HCT116 (cell line): ENCODE measurements at regions not wholly inside any gene's neighbourhood (a gene's known extent, or its start where the extent isn't known, plus 50 kb on each side); places are given as distances from the start of the nearest gene placed in this dataset.

Source experiments
- CEBPB ChIP-seq: IDR thresholded peaks from 2 replicates; pipeline ENCODE4 v1.6.1; 2012; ENCODE audit warnings: low read depth
- EZH2 ChIP-seq: fragments of 200-600 bp; sonication (generic); IDR thresholded peaks from 2 replicates; pipeline ENCODE4 v1.6.1; 2017; ENCODE audit warnings: antibody characterized with exemption, mixed run types
- TCF7L2 ChIP-seq: IDR thresholded peaks from 2 replicates; pipeline ENCODE4 v1.7.0; 2011; ENCODE audit warnings: borderline replicate concordance, inconsistent platforms; ENCODE audit not compliant: insufficient read depth, insufficient read length; ENCODE audit errors: extremely low read depth
- TF ChIP-seq, protein P1 (sequence below), 3 experiments: fragments of 200-600 bp in 1 of 3; sonication (generic) in 1 of 3; IDR thresholded peaks in 2 of 3; conservative IDR thresholded peaks in 1 of 3; 2 replicates each; pipeline ENCODE4 v1.5.1; 2012 to 2017; ENCODE audit warnings: low read depth in 2 of 3, low read length in 2 of 3, antibody characterized with exemption in 1 of 3, borderline replicate concordance in 1 of 3, control low read depth in 1 of 3, mild to moderate bottlenecking in 1 of 3, mixed read lengths in 1 of 3, mixed run types in 1 of 3, moderate library complexity in 1 of 3; ENCODE audit not compliant: insufficient read depth in 1 of 3

DNA sequence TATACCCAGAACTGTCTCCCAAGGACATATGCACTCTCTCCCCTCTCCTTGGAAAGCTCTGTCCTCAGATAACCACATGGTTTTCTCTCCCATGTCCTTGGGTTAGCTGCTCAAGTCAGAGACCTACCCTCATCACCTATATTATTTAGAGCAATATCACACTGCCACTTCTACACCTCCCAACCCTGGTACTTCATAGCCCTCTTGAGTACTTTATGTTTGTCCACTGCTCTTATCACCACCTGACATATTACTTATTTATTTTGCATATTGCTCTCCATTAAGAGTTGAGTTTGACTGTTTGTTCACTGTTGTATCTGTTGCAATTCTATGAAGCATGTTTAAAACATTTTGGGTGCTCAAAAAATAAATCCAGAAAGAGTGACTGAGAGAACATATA lies 126.3 kb upstream of the ATP1B1 start:
- no peak for TF ChIP-seq CEBPB
- TF ChIP-seq, protein P1, sequence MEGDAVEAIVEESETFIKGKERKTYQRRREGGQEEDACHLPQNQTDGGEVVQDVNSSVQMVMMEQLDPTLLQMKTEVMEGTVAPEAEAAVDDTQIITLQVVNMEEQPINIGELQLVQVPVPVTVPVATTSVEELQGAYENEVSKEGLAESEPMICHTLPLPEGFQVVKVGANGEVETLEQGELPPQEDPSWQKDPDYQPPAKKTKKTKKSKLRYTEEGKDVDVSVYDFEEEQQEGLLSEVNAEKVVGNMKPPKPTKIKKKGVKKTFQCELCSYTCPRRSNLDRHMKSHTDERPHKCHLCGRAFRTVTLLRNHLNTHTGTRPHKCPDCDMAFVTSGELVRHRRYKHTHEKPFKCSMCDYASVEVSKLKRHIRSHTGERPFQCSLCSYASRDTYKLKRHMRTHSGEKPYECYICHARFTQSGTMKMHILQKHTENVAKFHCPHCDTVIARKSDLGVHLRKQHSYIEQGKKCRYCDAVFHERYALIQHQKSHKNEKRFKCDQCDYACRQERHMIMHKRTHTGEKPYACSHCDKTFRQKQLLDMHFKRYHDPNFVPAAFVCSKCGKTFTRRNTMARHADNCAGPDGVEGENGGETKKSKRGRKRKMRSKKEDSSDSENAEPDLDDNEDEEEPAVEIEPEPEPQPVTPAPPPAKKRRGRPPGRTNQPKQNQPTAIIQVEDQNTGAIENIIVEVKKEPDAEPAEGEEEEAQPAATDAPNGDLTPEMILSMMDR (IDR thresholded peaks at IDR 0.05 in 2 of 3, conservative IDR thresholded peaks at IDR 0.05 in 1 of 3; ENCODE audit: borderline replicate concordance in 1 of 3, insufficient read depth in 1 of 3, low read depth in 2 of 3, low read length in 2 of 3), result no peak
- no peak for TF ChIP-seq EZH2
- TF ChIP-seq TCF7L2, result no peak
